ENCODE measurements at regions not wholly inside any gene's neighbourhood (a gene's known extent, or its start where the extent isn't known, plus 50 kb on each side); places are given as distances from the start of the nearest gene placed in this dataset.

GRCh38 chr1:5253036-5253435, 598.6 kb downstream of the AJAP1 start:
- Histone ChIP-seq H3K27ac (ENCODE audit: insufficient read depth, low read depth, low read length, poor library complexity, severe bottlenecking) (no peak overlapping the region), H3K4me3 (ENCODE audit: insufficient read depth, low read depth, low read length) (no peak overlapping the region)
- 91 to 94% methylated on average over 5 of the region's 5 CpGs for WGBS, 2 experiments

GRCh38 chr1:5250336-5250735, 595.9 kb downstream of the AJAP1 start:
- Histone ChIP-seq H3K27me3 (ENCODE audit: control insufficient read depth, insufficient read depth, low read length, poor library complexity, severe bottlenecking) (no peaks in the 10 kb centered on the region), H3K4me3 (ENCODE audit: insufficient read depth, low read depth, low read length) (no peak overlapping the region), H3K27ac (ENCODE audit: insufficient read depth, low read depth, low read length, poor library complexity, severe bottlenecking) (no peak overlapping the region), H3K9me3 (ENCODE audit: control insufficient read depth, low read length) (no peaks in the 10 kb centered on the region), H3K36me3 (ENCODE audit: control insufficient read depth, insufficient read depth, low read length) (no peaks in the 10 kb centered on the region), H3K4me1 (ENCODE audit: control insufficient read depth, insufficient read depth, low read length) (no peaks in the 10 kb centered on the region)
- WGBS, 2 experiments, result 95% methylated on average over 2 of the region's 2 CpGs

More at GRCh38 chr1:5253036-5253435, 598.6 kb downstream of the AJAP1 start:
- Histone ChIP-seq H3K4me1 (ENCODE audit: control insufficient read depth, insufficient read depth, low read length) (no peaks in the 10 kb centered on the region), H3K9me3 (ENCODE audit: control insufficient read depth, low read length) (no peaks in the 10 kb centered on the region), H3K27me3 (ENCODE audit: control insufficient read depth, insufficient read depth, low read length, poor library complexity, severe bottlenecking) (no peaks in the 10 kb centered on the region), H3K36me3 (ENCODE audit: control insufficient read depth, insufficient read depth, low read length) (no peaks in the 10 kb centered on the region)

- WGBS, 2 experiments, result 92 to 94% methylated on average over 5 of the region's 5 CpGs
- no peaks in the 10 kb centered on the region for H3K36me3 ChIP-seq (ENCODE audit: control insufficient read depth, insufficient read depth, low read length)
- H3K27me3 ChIP-seq (ENCODE audit: control insufficient read depth, insufficient read depth, low read length, poor library complexity, severe bottlenecking), result no peaks in the 10 kb centered on the region
- H3K4me1 ChIP-seq (ENCODE audit: control insufficient read depth, insufficient read depth, low read length), result no peaks in the 10 kb centered on the region
- no peaks in the 10 kb centered on the region for H3K9me3 ChIP-seq (ENCODE audit: control insufficient read depth, low read length)
- no peak overlapping the region for H3K27ac ChIP-seq (ENCODE audit: insufficient read depth, low read depth, low read length, poor library complexity, severe bottlenecking)
- H3K4me3 ChIP-seq (ENCODE audit: insufficient read depth, low read depth, low read length), result no peak overlapping the region
Measured at GRCh38 chr1:5245348-5245747, 590.9 kb downstream of the AJAP1 start.

GRCh38 chr1:5244631-5245285, 590.3 kb downstream of the AJAP1 start:
- Histone ChIP-seq H3K36me3 (ENCODE audit: control insufficient read depth, insufficient read depth, low read length) (no peaks in the 10 kb centered on the region), H3K27me3 (ENCODE audit: control insufficient read depth, insufficient read depth, low read length, poor library complexity, severe bottlenecking) (no peaks in the 10 kb centered on the region), H3K4me1 (ENCODE audit: control insufficient read depth, insufficient read depth, low read length) (no peaks in the 10 kb centered on the region), H3K9me3 (ENCODE audit: control insufficient read depth, low read length) (no peaks in the 10 kb centered on the region), H3K4me3 (ENCODE audit: insufficient read depth, low read depth, low read length) (no peak overlapping the region), H3K27ac (ENCODE audit: insufficient read depth, low read depth, low read length, poor library complexity, severe bottlenecking) (no peak overlapping the region)
- 85 to 86% methylated on average over 12 to 13 of the region's 13 CpGs for WGBS, 2 experiments

- Histone ChIP-seq H3K4me3 (ENCODE audit: insufficient read depth, low read depth, low read length) (no peak overlapping the region), H3K27me3 (ENCODE audit: control insufficient read depth, insufficient read depth, low read length, poor library complexity, severe bottlenecking) (no peaks in the 10 kb centered on the region), H3K27ac (ENCODE audit: insufficient read depth, low read depth, low read length, poor library complexity, severe bottlenecking) (no peak overlapping the region), H3K4me1 (ENCODE audit: control insufficient read depth, insufficient read depth, low read length) (no peaks in the 10 kb centered on the region), H3K9me3 (ENCODE audit: control insufficient read depth, low read length) (no peaks in the 10 kb centered on the region), H3K36me3 (ENCODE audit: control insufficient read depth, insufficient read depth, low read length) (no peaks in the 10 kb centered on the region)
- 56 to 57% methylated on average over 5 of the region's 5 CpGs for WGBS, 2 experiments
Measured at GRCh38 chr1:5242850-5243249, 588.4 kb downstream of the AJAP1 start.

GRCh38 chr1:5239911-5240310, 585.5 kb downstream of the AJAP1 start:
- Histone ChIP-seq H3K9me3 (ENCODE audit: control insufficient read depth, low read length) (peaks cover 2% of the 10 kb centered on the region), H3K27me3 (ENCODE audit: control insufficient read depth, insufficient read depth, low read length, poor library complexity, severe bottlenecking) (no peaks in the 10 kb centered on the region), H3K4me3 (ENCODE audit: insufficient read depth, low read depth, low read length) (no peak overlapping the region), H3K36me3 (ENCODE audit: control insufficient read depth, insufficient read depth, low read length) (no peaks in the 10 kb centered on the region), H3K4me1 (ENCODE audit: control insufficient read depth, insufficient read depth, low read length) (no peaks in the 10 kb centered on the region), H3K27ac (ENCODE audit: insufficient read depth, low read depth, low read length, poor library complexity, severe bottlenecking) (no peak overlapping the region)
- WGBS, 2 experiments, result 91 to 94% methylated on average over 5 of the region's 5 CpGs

- H3K4me3 ChIP-seq (ENCODE audit: insufficient read depth, low read depth, low read length), result no peak overlapping the region
Measured at GRCh38 chr1:5238351-5239130, 584.1 kb downstream of the AJAP1 start.

GRCh38 chr1:5235355-5235899, 581.0 kb downstream of the AJAP1 start:
- Histone ChIP-seq H3K27me3 (ENCODE audit: control insufficient read depth, insufficient read depth, low read length, poor library complexity, severe bottlenecking) (no peaks in the 10 kb centered on the region), H3K4me1 (ENCODE audit: control insufficient read depth, insufficient read depth, low read length) (no peaks in the 10 kb centered on the region), H3K9me3 (ENCODE audit: control insufficient read depth, low read length) (peaks cover 2% of the 10 kb centered on the region), H3K27ac (ENCODE audit: insufficient read depth, low read depth, low read length, poor library complexity, severe bottlenecking) (no peak overlapping the region), H3K4me3 (ENCODE audit: insufficient read depth, low read depth, low read length) (no peak overlapping the region), H3K36me3 (ENCODE audit: control insufficient read depth, insufficient read depth, low read length) (no peaks in the 10 kb centered on the region)
- 85% methylated on average over 6 of the region's 6 CpGs for WGBS, 2 experiments

More at GRCh38 chr1:5238351-5239130, 584.1 kb downstream of the AJAP1 start:
- H3K27ac ChIP-seq (ENCODE audit: insufficient read depth, low read depth, low read length, poor library complexity, severe bottlenecking), result no peak overlapping the region
- peaks cover 2% of the 10 kb centered on the region for H3K9me3 ChIP-seq (ENCODE audit: control insufficient read depth, low read length)
- no peaks in the 10 kb centered on the region for H3K36me3 ChIP-seq (ENCODE audit: control insufficient read depth, insufficient read depth, low read length)
- no peaks in the 10 kb centered on the region for H3K4me1 ChIP-seq (ENCODE audit: control insufficient read depth, insufficient read depth, low read length)
- WGBS, 2 experiments, result 89 to 92% methylated on average over 19 of the region's 19 CpGs
- no peaks in the 10 kb centered on the region for H3K27me3 ChIP-seq (ENCODE audit: control insufficient read depth, insufficient read depth, low read length, poor library complexity, severe bottlenecking)

- Histone ChIP-seq H3K36me3 (ENCODE audit: control insufficient read depth, insufficient read depth, low read length) (no peaks in the 10 kb centered on the region), H3K4me1 (ENCODE audit: control insufficient read depth, insufficient read depth, low read length) (no peaks in the 10 kb centered on the region), H3K4me3 (ENCODE audit: insufficient read depth, low read depth, low read length) (no peak overlapping the region), H3K27ac (ENCODE audit: insufficient read depth, low read depth, low read length, poor library complexity, severe bottlenecking) (no peak overlapping the region), H3K27me3 (ENCODE audit: control insufficient read depth, insufficient read depth, low read length, poor library complexity, severe bottlenecking) (peaks cover 23% of the 10 kb centered on the region), H3K9me3 (ENCODE audit: control insufficient read depth, low read length) (peaks cover 2% of the 10 kb centered on the region)
- WGBS, 2 experiments, result 88 to 100% methylated on average over 1 of the region's 1 CpG
Measured at GRCh38 chr1:5232537-5232936, 578.1 kb downstream of the AJAP1 start.

GRCh38 chr1:5231541-5232315, 577.3 kb downstream of the AJAP1 start:
- Histone ChIP-seq H3K4me3 (ENCODE audit: insufficient read depth, low read depth, low read length) (no peak overlapping the region), H3K36me3 (ENCODE audit: control insufficient read depth, insufficient read depth, low read length) (no peaks in the 10 kb centered on the region), H3K27ac (ENCODE audit: insufficient read depth, low read depth, low read length, poor library complexity, severe bottlenecking) (no peak overlapping the region), H3K27me3 (ENCODE audit: control insufficient read depth, insufficient read depth, low read length, poor library complexity, severe bottlenecking) (peaks cover 30% of the 10 kb centered on the region), H3K9me3 (ENCODE audit: control insufficient read depth, low read length) (no peaks in the 10 kb centered on the region), H3K4me1 (ENCODE audit: control insufficient read depth, insufficient read depth, low read length) (no peaks in the 10 kb centered on the region)
- WGBS, 2 experiments, result 84 to 88% methylated on average over 2 of the region's 2 CpGs

Data from ectodermal cell (in vitro differentiated cells).